ENCODE measurements at regions not wholly inside any gene's neighbourhood (a gene's known extent, or its start where the extent isn't known, plus 50 kb on each side); places are given as distances from the start of the nearest gene placed in this dataset.

DNA sequence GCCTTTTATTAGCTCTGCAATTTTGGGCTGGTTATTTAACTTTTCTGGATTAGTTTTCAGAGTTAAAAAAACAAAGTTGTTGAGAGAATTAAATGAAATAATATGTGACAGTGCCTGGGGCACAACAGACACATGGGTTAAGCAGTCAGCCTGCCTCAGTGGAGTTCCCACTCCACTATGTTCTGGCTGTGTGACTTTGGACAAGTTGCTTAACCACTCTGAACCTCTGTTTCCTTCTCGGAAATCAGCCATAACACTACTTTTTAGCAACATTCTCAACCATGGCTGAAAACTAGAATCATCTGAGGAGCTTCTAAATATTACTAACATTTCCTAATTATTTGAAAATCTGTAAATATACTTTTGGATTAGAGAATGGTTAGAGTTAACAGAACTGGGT lies 56.5 kb upstream of the SLC6A11 start:
- no peak for DNase-seq (ENCODE audit: low read depth)

GRCh38 chr3:10760199-10760598 lies 55.8 kb upstream of the SLC6A11 start:
- no peak for TF ChIP-seq CTCF (IDR thresholded peaks at IDR 0.05; ENCODE audit: insufficient read depth, low read length, poor library complexity, severe bottlenecking)
- no peak for DNase-seq (ENCODE audit: low read depth)
- H3K4me3 ChIP-seq (ENCODE audit: low read depth, low read length): no peak overlapping the region
- H3K36me3 ChIP-seq (ENCODE audit: control insufficient read depth, insufficient read depth, low read length): no peaks in the 10 kb centered on the region
- H3K27me3 ChIP-seq (ENCODE audit: control insufficient read depth, insufficient read depth, low read length): peaks cover 3% of the 10 kb centered on the region

More for the DNA sequence above, 56.5 kb upstream of the SLC6A11 start:
- no peak for TF ChIP-seq CTCF (IDR thresholded peaks at IDR 0.05; ENCODE audit: insufficient read depth, low read length, poor library complexity, severe bottlenecking)
- H3K27me3 ChIP-seq (ENCODE audit: control insufficient read depth, insufficient read depth, low read length): peaks cover 3% of the 10 kb centered on the region
- no peaks in the 10 kb centered on the region for H3K36me3 ChIP-seq (ENCODE audit: control insufficient read depth, insufficient read depth, low read length)
- no peak overlapping the region for H3K4me3 ChIP-seq (ENCODE audit: low read depth, low read length)

- TF ChIP-seq CTCF (IDR thresholded peaks at IDR 0.05; ENCODE audit: insufficient read depth, low read length, poor library complexity, severe bottlenecking): no peak
- DNase-seq (ENCODE audit: low read depth): no peak
- H3K27me3 ChIP-seq (ENCODE audit: control insufficient read depth, insufficient read depth, low read length): peaks cover 3% of the 10 kb centered on the region
- H3K36me3 ChIP-seq (ENCODE audit: control insufficient read depth, insufficient read depth, low read length): no peaks in the 10 kb centered on the region
- H3K4me3 ChIP-seq (ENCODE audit: low read depth, low read length): no peak overlapping the region
Observed at GRCh38 chr3:10761583-10761982, 54.4 kb upstream of the SLC6A11 start.

- Histone ChIP-seq H3K27me3 (ENCODE audit: control insufficient read depth, insufficient read depth, low read length) (peaks cover 3% of the 10 kb centered on the region), H3K36me3 (ENCODE audit: control insufficient read depth, insufficient read depth, low read length) (no peaks in the 10 kb centered on the region), H3K4me3 (ENCODE audit: low read depth, low read length) (no peak overlapping the region)
- no peak for TF ChIP-seq CTCF (IDR thresholded peaks at IDR 0.05; ENCODE audit: insufficient read depth, low read length, poor library complexity, severe bottlenecking)
- DNase-seq (ENCODE audit: low read depth): no peak
Observed at GRCh38 chr3:10762116-10762515, 53.9 kb upstream of the SLC6A11 start.

- no peak overlapping the region for H3K4me3 ChIP-seq (ENCODE audit: low read depth, low read length)
- no peak for DNase-seq (ENCODE audit: low read depth)
- no peak for TF ChIP-seq CTCF (IDR thresholded peaks at IDR 0.05; ENCODE audit: insufficient read depth, low read length, poor library complexity, severe bottlenecking)
- peaks cover 3% of the 10 kb centered on the region for H3K27me3 ChIP-seq (ENCODE audit: control insufficient read depth, insufficient read depth, low read length)
- H3K36me3 ChIP-seq (ENCODE audit: control insufficient read depth, insufficient read depth, low read length): no peaks in the 10 kb centered on the region
Observed at GRCh38 chr3:10762611-10763247, 53.3 kb upstream of the SLC6A11 start.

DNA sequence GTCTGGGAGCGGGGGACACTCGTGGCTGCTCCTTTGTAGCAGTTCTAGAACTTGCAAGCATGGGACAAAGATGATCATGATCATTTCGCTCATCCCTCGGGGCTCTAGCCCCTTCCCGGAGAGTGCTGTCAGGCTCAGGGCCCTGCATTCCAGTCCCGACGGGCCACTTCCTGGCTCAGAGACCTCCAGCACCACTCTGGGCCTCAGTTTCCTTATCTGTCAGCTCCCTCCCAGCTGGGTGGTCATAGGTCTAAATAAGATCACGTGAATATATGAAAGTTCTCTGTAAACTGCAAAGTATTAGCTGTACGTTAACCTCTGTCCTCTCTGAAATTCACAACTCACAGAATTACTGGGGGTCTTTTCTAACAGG lies 52.8 kb upstream of the SLC6A11 start:
- Histone ChIP-seq H3K4me3 (ENCODE audit: low read depth, low read length) (no peak overlapping the region), H3K27me3 (ENCODE audit: control insufficient read depth, insufficient read depth, low read length) (peaks cover 3% of the 10 kb centered on the region), H3K36me3 (ENCODE audit: control insufficient read depth, insufficient read depth, low read length) (no peaks in the 10 kb centered on the region)
- no peak for TF ChIP-seq CTCF (IDR thresholded peaks at IDR 0.05; ENCODE audit: insufficient read depth, low read length, poor library complexity, severe bottlenecking)
- no peak for DNase-seq (ENCODE audit: low read depth)
